A549 (cell line): ENCODE measurements at regions not wholly inside any gene's neighbourhood (a gene's known extent, or its start where the extent isn't known, plus 50 kb on each side); places are given as distances from the start of the nearest gene placed in this dataset.

Experiments used
- ATAC-seq, 2 experiments: fragments of 200-7000 bp in 1 of 2; fragments of >200 bp in 1 of 2; cut with Nextera tagmentation in 1 of 2; cut with Tn5 transposase in 1 of 2; 3 replicates each; pipeline versions ENCODE4 v1.8.0 to v1.9.1; 2018 to 2020; ENCODE audit warnings: mild to moderate bottlenecking in 1 of 2, moderate library complexity in 1 of 2
- CTCF ChIA-PET: fragments of 300-600 bp; sonication (Branson Sonifier 250); formaldehyde crosslinking; extraction: SDS; loops from one replicate; lab custom pipeline; 2021; ENCODE audit warnings: antibody characterized with exemption, inconsistent platforms; lab: Yijun Ruan, JAX
- POLR2A ChIA-PET: fragments of 350-600 bp; formaldehyde crosslinking; extraction: SDS; loops from one replicate; lab custom pipeline; 2021; ENCODE audit warnings: antibody characterized with exemption, inconsistent platforms; lab: Yijun Ruan, JAX
- DNase-seq, 2 experiments: peaks; one replicate each; pipeline versions ENCODE4 v3.0.0 to v3.0.0-alpha.2; 2011 to 2016; ENCODE audit warnings: low read depth in 1 of 2, low spot score in 1 of 2
- FAIRE-seq: peaks from 2 replicates; lab custom pipeline; 2011; peaks lifted over from hg19 to GRCh38; lab: Jason Lieb, UNC
- H3K27ac ChIP-seq, 2 experiments: fragments of >200 bp; sonication (Bioruptor Twin); formaldehyde crosslinking; 3 replicates each; pipeline ENCODE4 v1.5.1; 2016 to 2017
- H3K4me1 ChIP-seq: fragments of >200 bp; sonication (Bioruptor Twin); formaldehyde crosslinking; 3 replicates; pipeline ENCODE4 v1.6.1; 2016
- H3K4me2 ChIP-seq: fragments of >200 bp; sonication (Bioruptor Twin); formaldehyde crosslinking; 3 replicates; pipeline ENCODE4 v1.6.1; 2016
- H3K4me3 ChIP-seq: fragments of >200 bp; sonication (Bioruptor Twin); formaldehyde crosslinking; 3 replicates; pipeline ENCODE4 v1.5.1; 2016
- H3K9me3 ChIP-seq: fragments of >200 bp; sonication (Bioruptor Twin); formaldehyde crosslinking; 3 replicates; pipeline ENCODE4 v1.6.1; 2016
- CBX2 ChIP-seq: fragments of 200-600 bp; sonication (generic); IDR thresholded peaks from 2 replicates; pipeline ENCODE4 v1.6.1; 2016; ENCODE audit warnings: low read depth, mild to moderate bottlenecking, borderline replicate concordance
- CBX8 ChIP-seq: fragments of 200-600 bp; sonication (generic); IDR thresholded peaks from 2 replicates; pipeline ENCODE4 v1.6.1; 2016
- CHD2 ChIP-seq: fragments of 150-350 bp; IDR thresholded peaks from 2 replicates; pipeline ENCODE4 v1.6.1; 2014; ENCODE audit warnings: low read length; ENCODE audit not compliant: partially characterized antibody
- CTCF ChIP-seq: fragments of >200 bp; sonication (Bioruptor Twin); formaldehyde crosslinking; IDR thresholded peaks from 3 replicates; pipeline ENCODE4 v1.5.1; 2016
- EHMT2 ChIP-seq: fragments of 200-600 bp; sonication (generic); IDR thresholded peaks from 2 replicates; pipeline ENCODE4 v1.6.1; 2016; ENCODE audit warnings: antibody characterized with exemption, low read depth, mild to moderate bottlenecking, moderate library complexity
- ESRRA ChIP-seq: fragments of 150-350 bp; IDR thresholded peaks from 2 replicates; pipeline ENCODE4 v1.6.1; 2014; ENCODE audit warnings: mild to moderate bottlenecking, low read length, borderline replicate concordance
- HEYL ChIP-seq: fragments of 250-450 bp; sonication (Bioruptor Pico); IDR thresholded peaks from 2 replicates; pipeline ENCODE4 v1.8.0; 2021; ENCODE audit warnings: mild to moderate bottlenecking, moderate library complexity
- HMGXB4 ChIP-seq: fragments of 250-450 bp; sonication (Bioruptor Pico); IDR thresholded peaks from 2 replicates; pipeline ENCODE4 v1.5.0; 2021; ENCODE audit warnings: mild to moderate bottlenecking, moderate library complexity, borderline replicate concordance
- HOXB5 ChIP-seq: fragments of 250-450 bp; sonication (Bioruptor Pico); IDR thresholded peaks from 2 replicates; pipeline ENCODE4 v1.5.0; 2020; ENCODE audit warnings: mild to moderate bottlenecking, moderate library complexity
- KDM1A ChIP-seq: fragments of 200-600 bp; sonication (generic); IDR thresholded peaks from 2 replicates; pipeline ENCODE4 v1.6.1; 2016; ENCODE audit warnings: low read depth, mild to moderate bottlenecking
- NFE2L2 ChIP-seq: fragments of 150-350 bp; conservative IDR thresholded peaks from 2 replicates; pipeline ENCODE4 v1.6.1; 2014; ENCODE audit warnings: low read length
- RCOR1 ChIP-seq: fragments of 150-350 bp; IDR thresholded peaks from 2 replicates; pipeline ENCODE4 v1.6.1; 2014; ENCODE audit warnings: antibody characterized with exemption, low read length, low read depth
- SREBF2 ChIP-seq: fragments of 450-650 bp; IDR thresholded peaks from 2 replicates; pipeline ENCODE4 v1.6.1; 2014; ENCODE audit warnings: mild to moderate bottlenecking, moderate library complexity
- TP53 ChIP-seq: fragments of 250-450 bp; sonication (Bioruptor Pico); IDR thresholded peaks from 2 replicates; pipeline ENCODE4 v1.5.0; 2021; ENCODE audit warnings: mild to moderate bottlenecking, moderate library complexity
- ZC3H11A ChIP-seq: fragments of 450-650 bp; IDR thresholded peaks from 2 replicates; pipeline ENCODE4 v1.6.1; 2014; ENCODE audit warnings: antibody characterized with exemption, mild to moderate bottlenecking
- ZSCAN20 ChIP-seq: fragments of 250-450 bp; sonication (Bioruptor Pico); IDR thresholded peaks from 2 replicates; pipeline ENCODE4 v1.8.0; 2022; ENCODE audit warnings: mild to moderate bottlenecking, moderate library complexity
- whole genome bisulfite sequencing: methylation state at CpG from one replicate; pipeline ENCODE4 v1.1.6; 2017; ENCODE audit errors: missing lambda C conversion rate; 5-methylcytosine and 5-hydroxymethylcytosine counted together
- TF ChIP-seq, protein P1 (sequence below): IDR thresholded peaks from 2 replicates; pipeline ENCODE4 v1.6.1; 2012
- TF ChIP-seq, protein P2 (sequence below): fragments of >200 bp; sonication (Bioruptor Twin); formaldehyde crosslinking; IDR thresholded peaks from 2 replicates; pipeline ENCODE4 v1.6.1; 2016
- TF ChIP-seq, protein P3 (sequence below): fragments of 200-600 bp; sonication (generic); IDR thresholded peaks from 2 replicates; pipeline ENCODE4 v1.6.1; 2016; ENCODE audit warnings: antibody characterized with exemption, mild to moderate bottlenecking, moderate library complexity

- FAIRE-seq, result no peak
- no peak overlapping the region for H3K4me3 ChIP-seq
- 80% methylated on average over 5 of the region's 5 CpGs for WGBS
These were observed 78.1 kb upstream of the VGLL3 start for GRCh38 chr3:87069021-87069420.

GRCh38 chr3:87062685-87063084 is 71.7 kb upstream of the VGLL3 start:
- no peaks in the 10 kb centered on the region for H3K9me3 ChIP-seq
- ChIA-PET CTCF (interaction anchor here (0.7 kb wide), 1 partner anchor 148 kb away, joined by 3 read pairs; no protein-coding TSS in a partner anchor), POLR2A (no interaction called here)
- no peak overlapping the region for H3K4me3 ChIP-seq
- no peak overlapping the region for H3K4me2 ChIP-seq
- H3K4me1 ChIP-seq, result no peaks in the 10 kb centered on the region
- WGBS, result 81% methylated on average over 3 of the region's 3 CpGs
- no peak for ATAC-seq
- H3K27ac ChIP-seq, result no peak overlapping the region
- TF ChIP-seq CHD2, result no peak
- TF ChIP-seq NFE2L2, result no peak
- no peak for TF ChIP-seq TP53 (CRISPR knock-in tag)
- no peak for TF ChIP-seq HEYL
- TF ChIP-seq EHMT2, result no peak
- TF ChIP-seq ZC3H11A, result no peak
- TF ChIP-seq, protein P1, sequence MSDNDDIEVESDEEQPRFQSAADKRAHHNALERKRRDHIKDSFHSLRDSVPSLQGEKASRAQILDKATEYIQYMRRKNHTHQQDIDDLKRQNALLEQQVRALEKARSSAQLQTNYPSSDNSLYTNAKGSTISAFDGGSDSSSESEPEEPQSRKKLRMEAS, result no peak
- no peak for TF ChIP-seq CTCF
- TF ChIP-seq, protein P2, sequence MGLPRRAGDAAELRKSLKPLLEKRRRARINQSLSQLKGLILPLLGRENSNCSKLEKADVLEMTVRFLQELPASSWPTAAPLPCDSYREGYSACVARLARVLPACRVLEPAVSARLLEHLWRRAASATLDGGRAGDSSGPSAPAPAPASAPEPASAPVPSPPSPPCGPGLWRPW, result no peak
- no peak for TF ChIP-seq CBX2
- TF ChIP-seq CBX8, result no peak
- TF ChIP-seq HMGXB4, result no peak
- no peak for TF ChIP-seq SREBF2
- TF ChIP-seq, protein P3, sequence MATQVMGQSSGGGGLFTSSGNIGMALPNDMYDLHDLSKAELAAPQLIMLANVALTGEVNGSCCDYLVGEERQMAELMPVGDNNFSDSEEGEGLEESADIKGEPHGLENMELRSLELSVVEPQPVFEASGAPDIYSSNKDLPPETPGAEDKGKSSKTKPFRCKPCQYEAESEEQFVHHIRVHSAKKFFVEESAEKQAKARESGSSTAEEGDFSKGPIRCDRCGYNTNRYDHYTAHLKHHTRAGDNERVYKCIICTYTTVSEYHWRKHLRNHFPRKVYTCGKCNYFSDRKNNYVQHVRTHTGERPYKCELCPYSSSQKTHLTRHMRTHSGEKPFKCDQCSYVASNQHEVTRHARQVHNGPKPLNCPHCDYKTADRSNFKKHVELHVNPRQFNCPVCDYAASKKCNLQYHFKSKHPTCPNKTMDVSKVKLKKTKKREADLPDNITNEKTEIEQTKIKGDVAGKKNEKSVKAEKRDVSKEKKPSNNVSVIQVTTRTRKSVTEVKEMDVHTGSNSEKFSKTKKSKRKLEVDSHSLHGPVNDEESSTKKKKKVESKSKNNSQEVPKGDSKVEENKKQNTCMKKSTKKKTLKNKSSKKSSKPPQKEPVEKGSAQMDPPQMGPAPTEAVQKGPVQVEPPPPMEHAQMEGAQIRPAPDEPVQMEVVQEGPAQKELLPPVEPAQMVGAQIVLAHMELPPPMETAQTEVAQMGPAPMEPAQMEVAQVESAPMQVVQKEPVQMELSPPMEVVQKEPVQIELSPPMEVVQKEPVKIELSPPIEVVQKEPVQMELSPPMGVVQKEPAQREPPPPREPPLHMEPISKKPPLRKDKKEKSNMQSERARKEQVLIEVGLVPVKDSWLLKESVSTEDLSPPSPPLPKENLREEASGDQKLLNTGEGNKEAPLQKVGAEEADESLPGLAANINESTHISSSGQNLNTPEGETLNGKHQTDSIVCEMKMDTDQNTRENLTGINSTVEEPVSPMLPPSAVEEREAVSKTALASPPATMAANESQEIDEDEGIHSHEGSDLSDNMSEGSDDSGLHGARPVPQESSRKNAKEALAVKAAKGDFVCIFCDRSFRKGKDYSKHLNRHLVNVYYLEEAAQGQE, result no peak
- TF ChIP-seq RCOR1, result no peak
- no peak for FAIRE-seq
- DNase-seq, result no peak

More at GRCh38 chr3:87069021-87069420, 78.1 kb upstream of the VGLL3 start:
- Histone ChIP-seq H3K9me3 (no peaks in the 10 kb centered on the region), H3K4me1 (no peaks in the 10 kb centered on the region), H3K27ac (no peak overlapping the region), H3K4me2 (no peak overlapping the region)
- TF ChIP-seq KDM1A (no peak), ESRRA (no peak), HOXB5 (no peak), ZSCAN20 (CRISPR knock-in tag) (no peak)
- ChIA-PET POLR2A (no interaction called here), CTCF (interaction anchor here (1.4 kb wide), 1 partner anchor 14 kb away, joined by 6 read pairs; no protein-coding TSS in a partner anchor)
- DNase-seq, result no peak
- no peak for ATAC-seq
